ENCODE measurements at regions not wholly inside any gene's neighbourhood (a gene's known extent, or its start where the extent isn't known, plus 50 kb on each side); places are given as distances from the start of the nearest gene placed in this dataset.

DNA sequence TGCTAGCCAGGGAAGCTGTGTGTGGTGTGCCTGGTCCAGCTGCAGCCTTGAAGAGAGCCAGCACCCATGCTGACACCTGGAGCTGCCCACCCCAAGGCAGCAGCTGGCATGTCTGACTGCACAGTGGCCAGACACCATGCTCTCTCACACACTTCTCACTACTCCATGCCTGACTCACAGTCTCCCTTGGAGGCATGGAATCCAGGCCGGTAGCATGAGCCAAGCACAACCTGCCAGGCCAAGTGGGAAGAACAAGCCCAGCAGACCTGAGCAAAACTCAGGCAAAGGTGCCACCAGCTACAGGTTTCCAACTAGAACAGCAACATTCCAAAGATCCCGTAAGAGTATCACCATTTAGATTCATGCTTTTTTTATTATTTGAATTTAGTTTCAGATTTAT, 625.3 kb upstream of the LRRTM4 start:
- TF ChIP-seq, protein P1, sequence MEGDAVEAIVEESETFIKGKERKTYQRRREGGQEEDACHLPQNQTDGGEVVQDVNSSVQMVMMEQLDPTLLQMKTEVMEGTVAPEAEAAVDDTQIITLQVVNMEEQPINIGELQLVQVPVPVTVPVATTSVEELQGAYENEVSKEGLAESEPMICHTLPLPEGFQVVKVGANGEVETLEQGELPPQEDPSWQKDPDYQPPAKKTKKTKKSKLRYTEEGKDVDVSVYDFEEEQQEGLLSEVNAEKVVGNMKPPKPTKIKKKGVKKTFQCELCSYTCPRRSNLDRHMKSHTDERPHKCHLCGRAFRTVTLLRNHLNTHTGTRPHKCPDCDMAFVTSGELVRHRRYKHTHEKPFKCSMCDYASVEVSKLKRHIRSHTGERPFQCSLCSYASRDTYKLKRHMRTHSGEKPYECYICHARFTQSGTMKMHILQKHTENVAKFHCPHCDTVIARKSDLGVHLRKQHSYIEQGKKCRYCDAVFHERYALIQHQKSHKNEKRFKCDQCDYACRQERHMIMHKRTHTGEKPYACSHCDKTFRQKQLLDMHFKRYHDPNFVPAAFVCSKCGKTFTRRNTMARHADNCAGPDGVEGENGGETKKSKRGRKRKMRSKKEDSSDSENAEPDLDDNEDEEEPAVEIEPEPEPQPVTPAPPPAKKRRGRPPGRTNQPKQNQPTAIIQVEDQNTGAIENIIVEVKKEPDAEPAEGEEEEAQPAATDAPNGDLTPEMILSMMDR (conservative IDR thresholded peaks at IDR 0.05 in 1 of 2, IDR thresholded peaks at IDR 0.05 in 1 of 2; ENCODE audit: low read depth in 1 of 2, low read length in 2 of 2) = no peak
- no peak for TF ChIP-seq EZH2 (IDR thresholded peaks at IDR 0.05; ENCODE audit: low read length, missing control alignments)
